T-helper 1 cell (primary cell): ENCODE measurements at regions not wholly inside any gene's neighbourhood (a gene's known extent, or its start where the extent isn't known, plus 50 kb on each side); places are given as distances from the start of the nearest gene placed in this dataset.
"Not testable (repeated sequence)": the region's sequence is repeated elsewhere in the genome, so short reads cannot be mapped to it uniquely, and the experiment has no call there.

Source experiments
- DNase-seq, 5 donors: peaks; one replicate each; pipeline ENCODE4 v3.0.0-alpha.2; 2012 to 2020

DNA sequence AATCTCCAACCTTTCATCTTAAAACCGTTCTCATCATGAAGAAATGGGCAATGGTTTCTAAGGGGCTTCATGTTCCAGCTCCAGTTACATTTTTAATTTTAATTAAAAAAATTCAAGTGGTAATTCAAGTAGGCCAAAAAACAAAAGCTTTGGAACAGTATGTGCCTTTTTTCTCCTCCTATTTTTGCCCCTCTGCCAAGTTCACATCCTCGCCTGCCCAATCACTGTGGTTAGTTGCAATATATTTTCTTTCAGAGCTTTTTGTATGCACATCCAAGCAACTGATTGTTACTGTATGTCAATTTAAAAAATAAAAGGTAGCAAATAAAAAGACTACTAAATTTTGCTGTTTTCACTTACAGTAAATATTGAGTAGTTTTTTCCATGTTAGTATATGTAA lies 99.8 kb upstream of the B3GAT2 start:
- no peak for DNase-seq

DNA sequence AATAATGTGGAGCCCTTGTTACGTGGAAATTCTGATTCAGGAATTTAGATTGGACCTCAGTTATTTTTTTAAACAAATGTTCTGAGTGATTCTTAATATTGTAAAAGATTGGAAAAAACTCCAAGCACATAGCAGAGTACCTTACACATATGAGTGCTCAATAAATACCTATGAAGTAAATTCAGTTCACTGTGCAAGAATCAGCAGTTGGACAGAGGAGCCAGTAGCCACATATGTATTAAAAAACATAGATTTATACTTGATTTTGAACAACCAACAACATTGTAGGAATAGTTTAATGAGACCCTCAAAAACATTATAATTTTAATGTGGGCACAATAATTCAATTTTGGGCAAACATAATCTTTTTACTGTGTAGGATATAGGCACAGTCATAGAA lies 109.3 kb upstream of the B3GAT2 start:
- DNase-seq = no peak

DNA sequence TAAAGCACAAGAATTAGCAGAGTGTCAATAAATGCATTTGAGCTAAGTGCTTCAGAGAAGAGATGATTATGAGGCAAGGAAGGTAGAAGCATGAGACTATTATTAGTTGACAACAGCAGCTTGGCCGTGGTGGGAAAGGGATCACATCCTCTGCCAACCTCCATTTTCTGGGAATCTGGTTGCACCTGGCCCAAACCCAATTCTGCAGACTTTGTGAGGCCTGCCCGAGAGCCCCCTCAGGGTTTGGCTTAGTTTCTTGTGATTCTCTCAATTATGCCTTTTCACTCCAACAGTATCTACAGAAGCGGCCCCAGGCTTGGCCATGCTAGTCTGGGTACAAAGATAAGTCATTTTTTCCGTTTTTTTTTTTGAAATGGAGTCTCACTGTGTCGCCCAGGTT lies 111.0 kb upstream of the B3GAT2 start:
- DNase-seq = no peak

DNA sequence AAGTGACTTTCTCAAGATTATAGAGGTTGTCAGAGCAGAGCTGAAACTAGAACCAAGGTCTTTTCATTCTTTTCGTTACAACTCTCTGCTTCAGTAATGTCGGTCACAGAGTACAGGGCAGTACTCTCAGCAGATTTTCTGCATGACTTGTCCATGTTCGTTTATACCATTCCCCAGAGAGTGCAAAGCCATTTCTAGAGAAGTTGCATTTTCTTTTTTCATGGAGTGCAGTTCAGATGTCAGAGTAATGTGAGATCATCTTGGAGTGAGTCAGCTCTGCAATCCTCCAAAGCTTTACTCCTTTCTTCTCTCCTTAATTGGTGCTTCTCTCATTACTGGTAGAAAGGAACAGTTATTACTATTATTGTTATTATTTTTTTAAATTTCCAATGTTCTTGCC lies 115.6 kb upstream of the B3GAT2 start:
- DNase-seq = no peak

DNA sequence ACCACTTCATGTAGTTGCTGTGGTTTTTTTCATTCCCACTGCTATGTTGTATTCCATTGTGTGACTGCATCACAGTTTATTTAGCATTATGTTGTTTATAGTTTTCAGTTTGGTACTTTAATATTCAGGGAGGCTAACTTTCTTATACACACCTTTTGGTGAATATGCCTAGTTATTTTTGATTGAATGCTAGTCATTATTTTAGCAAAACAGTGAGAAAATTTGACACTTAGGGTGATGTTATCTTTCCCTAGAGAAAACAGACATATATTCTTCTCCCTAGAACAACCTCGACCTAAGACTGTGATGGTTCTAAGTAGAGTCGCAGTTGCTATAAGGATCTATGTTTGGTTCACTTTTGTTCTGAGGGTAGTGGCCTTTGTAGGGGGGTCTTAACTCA lies 120.8 kb upstream of the B3GAT2 start:
- DNase-seq = no peak

DNA sequence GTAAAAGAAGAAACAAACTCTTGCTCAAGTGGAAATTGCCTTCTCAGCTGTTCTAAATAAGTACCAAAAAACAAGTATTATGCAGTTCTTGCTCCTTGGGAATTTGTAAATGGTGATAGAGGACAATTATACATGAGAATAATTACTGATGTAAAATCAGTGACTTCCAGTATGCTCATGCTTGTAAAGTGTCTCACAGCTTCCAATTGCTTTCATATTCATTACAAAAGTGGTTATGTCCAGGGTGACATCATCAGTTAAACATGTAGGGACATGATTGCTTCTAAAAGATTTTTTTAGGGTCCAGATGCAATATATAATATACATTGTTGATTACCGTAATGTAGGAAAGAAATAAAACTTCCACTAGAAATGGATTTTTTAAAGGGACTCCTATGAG lies 122.8 kb upstream of the B3GAT2 start:
- DNase-seq = no peak

DNA sequence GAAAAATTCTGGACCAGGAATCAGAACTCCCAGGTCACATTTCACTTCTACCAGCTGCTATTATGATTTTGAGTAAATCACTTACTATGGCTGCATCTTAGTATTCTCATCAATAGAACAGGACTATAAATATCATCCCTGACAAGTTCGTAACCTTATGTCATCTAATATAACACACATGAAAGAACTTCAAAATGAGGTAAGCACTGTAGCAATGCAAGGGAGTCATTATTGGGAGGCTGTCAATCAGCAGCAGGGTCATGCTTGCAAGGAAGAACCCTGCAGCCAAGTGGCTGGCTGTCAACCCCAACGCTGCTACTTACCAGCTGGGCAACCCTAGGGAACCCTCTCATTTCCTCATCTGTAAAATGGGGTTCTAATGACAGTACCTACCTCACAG lies 123.3 kb upstream of the B3GAT2 start:
- no peak for DNase-seq

DNA sequence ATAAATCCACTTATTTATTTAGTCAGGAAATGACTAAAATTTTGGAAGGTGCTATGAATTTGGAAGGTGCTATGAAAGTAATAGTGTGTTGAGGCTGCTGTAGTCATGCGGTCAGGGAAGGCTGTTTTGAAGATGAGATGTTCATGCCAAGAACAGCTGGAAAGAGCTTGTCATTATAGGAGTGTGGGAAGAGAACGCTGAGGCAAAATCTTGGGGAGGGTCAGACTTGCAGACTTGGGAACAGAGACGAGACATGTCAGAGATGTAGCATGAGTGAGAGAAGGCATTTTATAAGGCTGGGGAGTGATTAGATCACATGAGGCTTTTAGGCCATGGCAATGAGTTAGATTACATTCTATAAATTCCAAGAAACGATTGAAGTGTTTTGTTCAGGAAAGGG lies 124.0 kb upstream of the B3GAT2 start:
- no peak for DNase-seq

DNA sequence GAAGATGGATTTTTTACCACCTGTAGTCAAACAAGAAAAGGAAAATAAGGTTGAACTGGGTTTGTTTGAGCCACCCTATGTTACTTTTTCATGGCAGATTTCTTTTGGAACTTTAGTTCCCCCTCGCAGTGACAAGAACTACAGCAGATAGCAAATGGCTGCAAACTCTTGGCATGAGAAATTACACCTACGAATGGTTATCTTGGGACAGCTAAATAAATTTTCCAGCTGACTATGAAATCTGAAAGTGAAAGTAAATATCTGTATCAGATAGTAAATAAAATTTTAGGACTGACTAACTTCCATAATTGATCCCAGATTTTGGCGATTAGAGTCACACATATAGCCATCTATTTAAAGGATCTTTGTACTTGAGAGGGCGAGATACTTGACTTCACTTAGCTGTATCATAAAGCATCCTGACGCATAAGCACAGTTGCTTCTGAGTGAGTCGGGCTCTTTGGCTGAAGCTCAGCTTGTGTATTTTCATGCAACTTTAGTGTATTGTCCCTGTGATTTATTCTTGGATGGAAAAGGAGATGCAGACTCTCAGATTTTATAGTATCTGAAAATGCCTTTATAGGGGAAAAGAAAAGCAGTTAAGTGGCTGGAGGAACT lies 125.3 kb upstream of the B3GAT2 start:
- no peak for DNase-seq

DNA sequence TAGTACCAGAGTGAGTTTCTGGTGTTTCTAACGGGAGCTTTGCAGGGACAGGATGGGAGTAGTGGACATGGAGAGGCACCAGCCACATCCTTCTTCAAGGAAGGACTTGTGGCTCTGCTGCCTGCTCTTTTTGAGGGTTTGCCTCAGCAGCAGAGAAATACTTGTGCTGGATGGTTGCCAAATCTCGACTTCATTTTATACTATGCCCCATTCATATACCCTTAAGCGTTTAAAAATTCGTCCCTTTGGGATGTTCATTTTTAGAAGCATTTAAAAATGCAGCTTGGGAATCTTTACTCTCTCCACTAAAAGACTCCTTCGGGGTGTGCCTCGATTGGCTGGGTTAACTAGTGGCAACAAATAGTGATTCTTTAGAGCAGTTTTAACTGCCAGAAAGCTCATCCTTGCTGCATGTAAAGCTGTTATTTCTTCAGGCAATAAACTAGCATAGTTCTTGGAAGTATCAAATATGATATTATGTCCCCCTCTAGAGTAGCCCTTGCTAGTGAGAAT lies 126.5 kb upstream of the B3GAT2 start:
- DNase-seq = no peak

DNA sequence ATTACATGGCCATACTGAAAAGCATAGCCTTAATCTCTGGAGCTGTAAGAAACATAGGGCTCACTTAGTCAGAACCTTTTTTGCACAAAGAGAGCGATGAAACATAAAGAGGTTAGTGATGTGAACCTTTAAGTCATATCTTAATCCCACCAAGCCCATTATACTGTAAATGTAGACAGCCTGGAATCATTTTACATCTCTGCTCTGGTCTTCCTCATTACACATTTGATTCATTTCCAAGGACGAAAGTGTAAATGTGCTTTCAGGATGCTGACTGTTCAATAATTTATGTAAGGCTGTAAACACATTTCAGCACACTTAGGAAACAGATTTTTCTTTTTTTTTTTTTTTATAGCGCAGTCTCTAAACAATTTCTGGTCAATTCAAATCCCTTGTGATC lies 131.3 kb upstream of the B3GAT2 start:
- DNase-seq = no peak

DNA sequence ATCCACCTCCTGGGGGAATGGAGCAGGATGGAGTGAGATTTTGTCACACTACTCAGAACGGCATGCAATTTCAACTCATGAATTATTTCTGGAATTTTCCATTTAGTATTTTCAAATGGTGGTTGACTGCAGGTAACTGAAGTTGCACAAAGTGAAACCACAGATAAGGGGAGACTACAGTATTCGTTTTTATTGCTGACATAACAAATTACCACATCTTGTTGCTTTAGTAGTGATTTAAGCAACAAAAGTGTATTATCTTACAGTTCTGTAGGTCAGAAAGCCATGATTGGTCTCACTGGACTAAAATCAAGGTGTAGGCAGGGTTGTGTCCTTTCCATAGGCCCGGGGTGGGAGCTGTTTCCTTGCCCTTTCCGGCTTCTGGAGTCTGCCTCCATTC lies 133.4 kb upstream of the B3GAT2 start:
- DNase-seq = no peak

DNA sequence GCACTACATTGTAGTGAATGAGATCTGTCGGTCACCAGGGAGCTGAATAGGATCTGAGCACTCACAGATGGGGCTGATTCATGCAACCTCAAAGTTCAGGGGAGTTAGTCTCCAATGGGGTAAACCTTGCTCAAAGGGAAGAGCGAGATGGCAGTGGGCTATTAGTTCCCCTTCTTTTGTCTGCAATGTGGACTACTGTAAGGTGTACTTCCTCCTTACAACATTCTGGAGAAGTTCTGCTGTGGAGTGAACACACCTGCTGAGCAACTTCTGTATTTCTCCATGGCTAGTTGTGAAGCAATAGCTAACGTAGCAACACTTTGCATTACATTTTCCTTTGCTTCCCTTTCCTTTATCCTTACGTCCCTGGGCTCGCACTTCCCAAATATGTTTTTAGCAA lies 134.3 kb upstream of the B3GAT2 start:
- no peak for DNase-seq

DNA sequence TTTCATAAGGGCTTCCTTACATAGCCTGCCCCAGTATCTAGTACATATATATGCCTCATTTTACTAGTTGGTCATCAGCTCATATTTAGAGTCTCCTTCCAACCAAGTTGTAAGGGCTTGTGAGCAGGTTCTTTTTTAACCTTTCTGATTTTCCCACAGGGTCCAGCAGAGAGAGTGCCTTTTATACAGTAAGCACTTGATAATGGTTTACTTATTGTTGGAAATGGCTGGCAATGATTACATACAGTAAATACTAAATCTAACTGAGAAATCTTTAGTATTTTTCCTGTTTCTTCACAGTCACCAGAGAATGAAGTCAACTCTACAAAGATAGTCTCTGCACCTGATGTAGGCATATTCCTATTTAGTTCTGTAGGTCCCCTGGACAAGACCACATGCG lies 135.1 kb upstream of the B3GAT2 start:
- DNase-seq = no peak

DNA sequence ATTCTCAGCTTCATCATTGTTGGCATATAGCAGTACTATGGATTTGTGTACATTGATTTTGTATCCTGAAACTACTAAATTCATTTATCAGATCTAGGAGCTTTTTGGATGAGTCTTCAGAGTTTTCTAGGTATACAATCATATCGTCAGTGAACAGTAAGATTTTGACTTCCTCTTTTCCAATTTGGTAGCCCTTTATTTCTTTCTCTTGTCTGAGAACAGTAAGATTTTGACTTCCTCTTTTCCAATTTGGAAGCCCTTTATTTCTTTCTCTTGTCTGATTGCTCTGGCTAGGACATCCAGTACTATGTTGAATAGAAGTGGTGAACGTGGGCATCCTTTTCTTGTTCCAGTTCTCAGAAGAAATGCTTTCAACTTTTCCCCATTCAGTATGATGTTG lies 140.4 kb upstream of the B3GAT2 start:
- not testable (repeated sequence) for DNase-seq

DNA sequence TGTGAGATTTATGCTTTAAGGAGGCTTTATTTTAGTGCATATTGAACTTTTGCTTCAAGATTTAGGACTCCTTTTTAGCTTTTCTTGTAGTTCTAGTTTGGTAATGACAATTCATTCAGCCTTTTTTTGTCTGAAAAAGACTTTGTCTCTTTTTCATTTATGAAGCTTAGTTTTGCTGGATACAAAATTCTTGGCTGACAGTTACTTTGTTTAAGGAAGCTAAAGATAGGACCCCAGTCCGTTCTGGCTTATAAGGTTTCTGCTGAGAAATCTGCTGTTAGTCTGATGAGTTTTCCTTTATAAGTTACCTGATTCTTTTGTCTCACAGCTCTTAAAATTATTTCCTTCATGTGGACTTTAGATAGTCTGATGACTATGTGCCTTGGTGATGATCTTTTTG lies 142.8 kb upstream of the B3GAT2 start:
- no peak for DNase-seq

DNA sequence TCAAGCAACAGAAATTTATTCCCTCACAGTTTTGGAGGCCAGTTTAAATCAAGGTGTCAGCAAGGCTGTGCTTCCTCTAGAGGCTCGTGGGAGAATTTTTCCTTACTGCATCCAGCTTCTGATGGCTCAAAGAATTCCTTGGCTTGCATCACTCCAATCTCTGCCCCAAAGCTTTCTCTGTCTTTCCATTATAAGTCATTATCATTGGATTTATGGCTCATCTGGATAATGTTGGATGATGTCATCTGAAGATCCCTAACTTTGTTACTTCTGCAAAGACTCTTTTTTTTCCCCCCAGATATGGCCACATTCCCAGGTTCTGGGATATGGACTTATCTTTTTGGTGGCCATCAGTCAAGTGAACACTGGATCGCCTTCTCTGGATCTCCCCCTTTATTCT lies 146.3 kb upstream of the B3GAT2 start:
- no peak for DNase-seq

DNA sequence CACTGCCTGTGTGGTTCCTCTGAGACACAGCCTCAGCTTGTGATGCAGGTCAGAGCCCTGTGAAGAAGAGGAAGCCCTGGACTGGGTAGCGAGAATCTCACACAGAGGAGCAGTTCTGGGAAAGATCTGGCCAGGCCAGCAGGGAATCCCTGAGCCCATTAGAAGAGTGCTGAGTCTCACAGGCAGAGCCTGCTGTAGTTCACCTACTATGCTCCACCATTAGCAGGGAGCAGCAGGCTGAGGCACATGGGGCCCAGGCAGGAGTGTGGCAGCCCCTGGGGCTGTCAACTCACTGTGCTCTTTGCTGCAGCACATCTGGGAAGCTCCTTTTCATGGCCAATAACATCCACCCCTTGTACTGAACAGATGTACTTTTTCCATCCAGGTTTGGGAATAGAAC lies 146.8 kb upstream of the B3GAT2 start:
- DNase-seq = no peak

DNA sequence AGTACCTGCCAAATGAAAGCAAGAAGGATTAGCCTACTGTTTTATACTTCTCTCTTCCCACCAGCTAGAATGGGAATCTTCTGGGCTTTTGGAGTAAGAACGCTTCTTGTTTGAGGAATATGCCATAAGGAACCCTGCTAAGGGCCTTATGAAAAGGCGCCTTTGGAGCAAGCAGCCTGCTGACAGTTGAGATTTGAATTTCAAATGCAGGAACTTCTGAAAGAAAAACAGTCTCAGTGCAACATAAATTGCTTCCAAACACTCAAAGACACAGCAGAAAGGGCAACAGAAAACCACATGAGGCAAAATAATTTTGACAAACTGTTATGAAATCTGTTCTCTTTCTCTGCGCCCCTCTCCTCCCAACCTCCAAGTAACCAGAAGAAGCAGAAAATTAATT lies 149.4 kb upstream of the B3GAT2 start:
- DNase-seq = no peak

DNA sequence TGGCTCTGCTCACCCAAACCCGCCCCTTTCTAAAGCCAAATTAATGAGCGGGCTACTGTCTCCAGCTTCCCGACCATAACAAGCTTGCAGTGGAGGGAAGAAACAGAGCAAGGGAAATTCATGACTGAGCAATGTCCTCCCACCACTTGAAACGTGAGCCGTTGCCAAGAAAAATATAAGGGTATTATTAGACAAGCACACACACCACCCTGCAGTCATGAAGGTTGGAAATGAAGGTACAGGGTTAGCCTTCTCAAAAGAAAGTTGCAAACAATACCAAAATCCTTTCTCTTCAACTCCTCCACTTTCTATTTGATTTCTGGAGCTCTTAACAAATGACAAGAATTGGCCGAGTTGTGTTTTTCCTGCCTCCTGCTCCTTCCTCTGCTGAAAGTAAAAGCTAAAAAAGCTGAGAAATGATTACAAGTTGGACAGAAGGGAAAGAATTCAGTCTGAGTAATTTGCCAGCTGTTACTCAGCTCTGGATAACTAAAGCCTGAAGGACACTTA lies 151.1 kb upstream of the B3GAT2 start:
- no peak for DNase-seq

DNA sequence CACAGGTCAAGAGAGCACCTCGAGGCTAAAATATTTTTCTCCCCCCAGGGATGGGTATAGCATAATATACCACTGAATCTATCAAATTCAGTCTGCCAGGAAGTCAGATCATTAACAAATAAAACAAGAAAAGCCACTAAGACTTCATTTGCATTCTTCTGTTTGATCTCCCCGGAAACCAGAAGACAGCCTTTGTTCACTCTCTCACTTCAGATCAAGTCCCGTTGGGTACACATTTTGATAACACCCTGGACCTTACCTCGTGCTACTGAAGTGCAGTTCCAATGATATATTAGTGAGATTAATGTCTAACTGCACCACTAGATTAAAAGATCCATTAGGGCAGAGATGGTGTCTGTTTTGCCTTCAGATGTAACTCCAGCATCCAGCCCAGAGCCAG lies 157.7 kb upstream of the B3GAT2 start:
- DNase-seq = no peak

DNA sequence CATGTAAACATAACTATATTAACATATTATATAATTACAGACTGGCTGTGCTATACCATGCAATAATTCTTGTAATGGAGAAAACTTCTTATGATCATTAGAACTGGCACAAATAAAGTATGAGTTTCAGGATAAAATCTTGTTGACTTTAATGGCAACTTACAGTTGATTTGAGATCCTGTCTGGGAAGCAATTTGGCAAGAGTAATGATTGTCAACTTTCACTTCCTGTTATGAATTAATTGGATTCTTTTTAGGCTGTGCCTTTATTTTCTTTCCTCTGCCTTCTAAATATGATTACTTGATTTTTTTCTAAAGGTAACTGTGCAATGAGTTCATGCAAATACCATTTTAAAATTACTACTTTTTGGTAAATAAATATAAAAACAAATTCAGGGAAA lies 158.1 kb upstream of the B3GAT2 start:
- DNase-seq = no peak

DNA sequence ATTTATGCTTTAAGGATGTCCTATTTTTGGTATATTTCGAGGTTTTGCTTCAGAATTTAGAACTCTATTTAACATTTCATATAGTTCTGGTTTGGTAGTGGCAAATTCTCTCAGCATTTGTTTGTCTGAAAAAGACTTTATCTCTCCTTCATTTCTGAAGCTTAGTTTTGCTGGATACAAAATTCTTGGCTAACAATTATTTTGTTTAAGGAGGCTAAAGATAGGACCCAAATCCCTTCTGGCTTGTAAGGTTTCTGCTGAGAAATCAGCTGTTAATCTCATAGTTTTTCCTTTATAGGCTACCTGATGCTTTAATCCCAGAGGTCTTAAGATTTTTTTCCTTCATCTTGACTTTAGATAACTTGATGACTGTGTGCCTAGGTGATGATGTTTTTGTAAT lies 162.7 kb upstream of the B3GAT2 start:
- no peak for DNase-seq

DNA sequence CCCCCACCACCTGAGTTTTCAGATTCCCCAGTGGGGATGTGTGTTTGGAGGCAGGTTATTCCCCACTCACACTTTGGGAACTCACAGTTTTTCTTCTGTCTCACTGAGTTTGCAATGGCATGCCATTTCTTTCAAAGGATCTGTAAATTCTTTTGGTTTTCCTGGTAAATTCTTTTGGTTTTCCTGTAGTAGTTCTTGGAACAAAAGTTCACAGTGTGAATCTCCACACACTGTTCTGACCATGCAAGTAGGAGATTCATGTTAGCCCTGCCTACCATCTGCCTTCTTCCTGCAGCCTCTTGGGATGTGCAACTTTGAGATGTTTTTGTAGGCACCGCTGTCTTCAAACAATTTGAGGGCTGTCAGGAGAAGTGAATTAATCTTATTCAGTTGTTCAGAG lies 165.6 kb upstream of the OGFRL1 start:
- DNase-seq = no peak

DNA sequence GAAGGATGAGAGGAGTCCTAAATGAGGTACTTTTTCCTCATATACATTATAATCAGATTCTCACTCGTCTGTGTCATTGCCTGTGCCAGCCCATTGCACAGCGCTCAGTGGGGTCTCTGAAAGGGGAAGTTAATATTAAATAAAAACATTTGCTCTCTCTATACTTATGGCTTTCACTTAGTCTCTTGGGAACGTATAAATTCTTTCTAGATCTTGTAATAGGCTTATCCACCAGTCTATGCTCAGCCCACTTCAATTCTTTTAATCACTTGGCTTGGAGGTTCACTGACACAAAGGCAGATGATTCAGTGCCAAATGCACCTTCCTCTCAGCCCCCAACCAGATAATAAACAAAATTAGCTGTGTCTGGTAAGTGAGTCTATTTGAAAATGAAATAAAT lies 164.3 kb upstream of the OGFRL1 start:
- no peak for DNase-seq
